ENCODE measurements at regions not wholly inside any gene's neighbourhood (a gene's known extent, or its start where the extent isn't known, plus 50 kb on each side); places are given as distances from the start of the nearest gene placed in this dataset.

- no peak overlapping the region for H3K4me3 Mint-ChIP-seq
- Histone ChIP-seq H3K4me3 (ENCODE audit: low read length) (no peak overlapping the region), H3K27ac (ENCODE audit: low read depth, low read length) (no peak overlapping the region), H3K4me1 (ENCODE audit: control insufficient read depth, insufficient read depth, low read length) (no peaks in the 10 kb centered on the region), H3K27me3 (ENCODE audit: control insufficient read depth, insufficient read depth, low read length, poor library complexity, severe bottlenecking) (peaks cover 17% of the 10 kb centered on the region), H3K9ac (ENCODE audit: extremely low read depth, low read length, poor library complexity, severe bottlenecking) (no peak overlapping the region), H3K36me3 (ENCODE audit: control insufficient read depth, insufficient read depth, low read length) (no peaks in the 10 kb centered on the region), H3K9me3 (ENCODE audit: control insufficient read depth, low read length) (no peaks in the 10 kb centered on the region)
- TF ChIP-seq CTCF (conservative IDR thresholded peaks at IDR 0.05), result no peak
- no peak for DNase-seq
- H3K36me3 Mint-ChIP-seq (ENCODE audit: low read depth), result no peaks in the 10 kb centered on the region
- H3K27me3 Mint-ChIP-seq (ENCODE audit: insufficient read depth), result peaks cover 4% of the 10 kb centered on the region
- peaks cover 29% of the 10 kb centered on the region for H3K4me1 Mint-ChIP-seq
- no peak overlapping the region for H3K27ac Mint-ChIP-seq
- 92 to 96% methylated on average over 4 of the region's 4 CpGs for WGBS, 2 experiments (ENCODE audit: insufficient coverage in 1 of 2, insufficient read length in 1 of 2)
- H3K9me3 Mint-ChIP-seq, result no peaks in the 10 kb centered on the region
Measured at GRCh38 chr1:60898413-60898812, 183.9 kb upstream of the NFIA start.

GRCh38 chr1:60896701-60897363 lies 185.5 kb upstream of the NFIA start:
- Histone ChIP-seq H3K36me3 (ENCODE audit: control insufficient read depth, insufficient read depth, low read length) (no peaks in the 10 kb centered on the region), H3K9me3 (ENCODE audit: control insufficient read depth, low read length) (no peaks in the 10 kb centered on the region), H3K27me3 (ENCODE audit: control insufficient read depth, insufficient read depth, low read length, poor library complexity, severe bottlenecking) (peaks cover 17% of the 10 kb centered on the region), H3K27ac (ENCODE audit: low read depth, low read length) (no peak overlapping the region), H3K4me1 (ENCODE audit: control insufficient read depth, insufficient read depth, low read length) (peaks cover 4% of the 10 kb centered on the region), H3K4me3 (ENCODE audit: low read length) (no peak overlapping the region), H3K9ac (ENCODE audit: extremely low read depth, low read length, poor library complexity, severe bottlenecking) (no peak overlapping the region)
- TF ChIP-seq CTCF (conservative IDR thresholded peaks at IDR 0.05), result no peak
- no peaks in the 10 kb centered on the region for H3K36me3 Mint-ChIP-seq (ENCODE audit: low read depth)
- DNase-seq, result no peak
- WGBS, 2 experiments (ENCODE audit: insufficient coverage in 1 of 2, insufficient read length in 1 of 2), result 92 to 100% methylated on average over 8 to 14 of the region's 14 CpGs
- peaks cover 4% of the 10 kb centered on the region for H3K27me3 Mint-ChIP-seq (ENCODE audit: insufficient read depth)
- no peak overlapping the region for H3K27ac Mint-ChIP-seq
- no peaks in the 10 kb centered on the region for H3K9me3 Mint-ChIP-seq
- no peak overlapping the region for H3K4me3 Mint-ChIP-seq
- peaks cover 43% of the 10 kb centered on the region for H3K4me1 Mint-ChIP-seq

- Histone ChIP-seq H3K36me3 (ENCODE audit: control insufficient read depth, insufficient read depth, low read length) (no peaks in the 10 kb centered on the region), H3K9me3 (ENCODE audit: control insufficient read depth, low read length) (no peaks in the 10 kb centered on the region), H3K27me3 (ENCODE audit: control insufficient read depth, insufficient read depth, low read length, poor library complexity, severe bottlenecking) (peaks cover 17% of the 10 kb centered on the region), H3K9ac (ENCODE audit: extremely low read depth, low read length, poor library complexity, severe bottlenecking) (no peak overlapping the region), H3K4me1 (ENCODE audit: control insufficient read depth, insufficient read depth, low read length) (peaks cover 4% of the 10 kb centered on the region), H3K27ac (ENCODE audit: low read depth, low read length) (peak overlapping the region; percentile 65), H3K4me3 (ENCODE audit: low read length) (no peak overlapping the region)
- H3K27ac Mint-ChIP-seq, result no peak overlapping the region
- no peaks in the 10 kb centered on the region for H3K9me3 Mint-ChIP-seq
- no peak overlapping the region for H3K4me3 Mint-ChIP-seq
- H3K27me3 Mint-ChIP-seq (ENCODE audit: insufficient read depth), result peaks cover 4% of the 10 kb centered on the region
- no peak for DNase-seq
- no peak for TF ChIP-seq CTCF (conservative IDR thresholded peaks at IDR 0.05)
- 40 to 74% methylated on average over 1 to 2 of the region's 3 CpGs for WGBS, 2 experiments (ENCODE audit: insufficient coverage in 1 of 2, insufficient read length in 1 of 2)
- H3K4me1 Mint-ChIP-seq, result peaks cover 53% of the 10 kb centered on the region
- H3K36me3 Mint-ChIP-seq (ENCODE audit: low read depth), result no peaks in the 10 kb centered on the region
Measured at GRCh38 chr1:60895701-60896100, 186.7 kb upstream of the NFIA start.
